Lower leg skin (tissue), 3 donors: ENCODE measurements at regions not wholly inside any gene's neighbourhood (a gene's known extent, or its start where the extent isn't known, plus 50 kb on each side); places are given as distances from the start of the nearest gene placed in this dataset.

Experiments used
- CTCF ChIP-seq, 3 donors: fragments of 450-650 bp; IDR thresholded peaks; one replicate each; pipeline ENCODE4 v1.5.1; 2016; ENCODE audit warnings: antibody characterized with exemption in 3 of 3, mild to moderate bottlenecking in 3 of 3, moderate library complexity in 2 of 3
- POLR2A ChIP-seq, 2 donors: fragments of 450-650 bp; IDR thresholded peaks; one replicate each; pipeline ENCODE4 v1.6.1; 2016 to 2017; ENCODE audit warnings: antibody characterized with exemption in 2 of 2, mild to moderate bottlenecking in 1 of 2, moderate library complexity in 1 of 2

- TF ChIP-seq POLR2A (IDR thresholded peaks at IDR 0.05) (no peak), CTCF (IDR thresholded peaks at IDR 0.05) (no peak)
Measured at GRCh38 chr5:174418809-174419539, 305.4 kb upstream of the MSX2 start.
